Loucy (cell line): ENCODE measurements at regions not wholly inside any gene's neighbourhood (a gene's known extent, or its start where the extent isn't known, plus 50 kb on each side); places are given as distances from the start of the nearest gene placed in this dataset.

Experiments
- H2AFZ ChIP-seq: fragments of 200-600 bp; sonication (generic); 2 replicates; pipeline ENCODE4 v1.6.0; 2016; ENCODE audit warnings: antibody characterized with exemption, mild to moderate bottlenecking, low read length, moderate library complexity
- H3F3A ChIP-seq: fragments of 200-600 bp; 2 replicates; pipeline ENCODE4 v1.6.0; 2016; ENCODE audit warnings: antibody characterized with exemption, low read depth, mild to moderate bottlenecking
- H3K27me3 ChIP-seq: fragments of 200-600 bp; sonication (generic); 2 replicates; pipeline ENCODE4 v1.6.1; 2014; ENCODE audit warnings: low read length, mild to moderate bottlenecking; ENCODE audit not compliant: insufficient read depth, poor library complexity, severe bottlenecking
- H3K36me3 ChIP-seq: fragments of 200-600 bp; sonication (generic); 2 replicates; pipeline ENCODE4 v1.6.1; 2016; ENCODE audit warnings: low read length; ENCODE audit not compliant: insufficient read depth
- H3K4me1 ChIP-seq: fragments of 200-600 bp; sonication (generic); 2 replicates; pipeline ENCODE4 v1.5.1; 2014; ENCODE audit warnings: low read length, mild to moderate bottlenecking; ENCODE audit not compliant: insufficient read depth, poor library complexity, severe bottlenecking
- H3K4me2 ChIP-seq: fragments of 200-600 bp; sonication (generic); 2 replicates; pipeline ENCODE4 v1.6.0; 2014; ENCODE audit warnings: antibody characterized with exemption, low read length, low read depth, mild to moderate bottlenecking; ENCODE audit not compliant: poor library complexity, severe bottlenecking
- H3K4me3 ChIP-seq: fragments of 200-600 bp; sonication (generic); 2 replicates; pipeline ENCODE4 v1.5.1; 2014; ENCODE audit warnings: low read length, mild to moderate bottlenecking, mixed read lengths; ENCODE audit not compliant: poor library complexity, severe bottlenecking
- H3K79me2 ChIP-seq: fragments of 200-600 bp; sonication (generic); 2 replicates; pipeline ENCODE4 v1.6.1; 2014; ENCODE audit warnings: low read length; ENCODE audit not compliant: insufficient read depth
- H3K9ac ChIP-seq: fragments of 200-600 bp; sonication (generic); 2 replicates; pipeline ENCODE4 v1.6.0; 2014; ENCODE audit warnings: mild to moderate bottlenecking, low read depth, low read length, moderate library complexity; ENCODE audit not compliant: poor library complexity, severe bottlenecking
- H3K9me2 ChIP-seq: fragments of 200-600 bp; sonication (generic); replicated peaks from 2 replicates; pipeline ENCODE4 v1.6.1; 2016; ENCODE audit warnings: low read depth, low read length, mixed read lengths
- H3K9me3 ChIP-seq: fragments of 200-600 bp; sonication (generic); 2 replicates; pipeline ENCODE4 v1.6.1; 2014; ENCODE audit warnings: mild to moderate bottlenecking, antibody characterized with exemption, low read length, low read depth; ENCODE audit not compliant: insufficient read depth
- H4K20me1 ChIP-seq: fragments of 200-600 bp; sonication (generic); 2 replicates; pipeline ENCODE4 v1.6.0; 2014; ENCODE audit warnings: antibody characterized with exemption, low read length, mild to moderate bottlenecking; ENCODE audit not compliant: insufficient read depth, poor library complexity, severe bottlenecking
- CTCF ChIP-seq: fragments of 200-600 bp; sonication (generic); conservative IDR thresholded peaks from 2 replicates; pipeline ENCODE4 v1.5.1; 2014; ENCODE audit warnings: mild to moderate bottlenecking, antibody characterized with exemption, low read length
- EZH2phosphoT487 ChIP-seq: fragments of 200-600 bp; IDR thresholded peaks from 2 replicates; pipeline ENCODE4 v1.6.1; 2018; ENCODE audit warnings: antibody characterized with exemption, mild to moderate bottlenecking, moderate library complexity, borderline replicate concordance

- Histone ChIP-seq H3K79me2 (no peaks in the 10 kb centered on the region), H3K27me3 (no peaks in the 10 kb centered on the region), H3K9me3 (no peaks in the 10 kb centered on the region), H2AFZ (no peak overlapping the region), H4K20me1 (no peaks in the 10 kb centered on the region), H3K36me3 (no peaks in the 10 kb centered on the region), H3F3A (peaks cover 6% of the 10 kb centered on the region; the same call in 1 of the 2 replicates), H3K4me2 (no peak overlapping the region), H3K9ac (no peak overlapping the region), H3K4me3 (no peak overlapping the region), H3K9me2 (no peaks in the 10 kb centered on the region), H3K4me1 (peaks cover 17% of the 10 kb centered on the region)
- TF ChIP-seq EZH2phosphoT487: no peak
- TF ChIP-seq CTCF: no peak
Measured at GRCh38 chrX:38989076-38989475, 187.8 kb downstream of the MID1IP1 start.

- H3K27me3 ChIP-seq: no peaks in the 10 kb centered on the region
- TF ChIP-seq CTCF (no peak), EZH2phosphoT487 (no peak)
- H2AFZ ChIP-seq: no peak overlapping the region
Measured at GRCh38 chrX:38991656-38992440, 190.6 kb downstream of the MID1IP1 start.

GRCh38 chrX:38992441-38993096, 191.3 kb downstream of the MID1IP1 start:
- Histone ChIP-seq H3K36me3 (no peaks in the 10 kb centered on the region), H3K9ac (no peak overlapping the region), H3K4me3 (no peak overlapping the region), H3K27me3 (no peaks in the 10 kb centered on the region), H3K4me1 (no peaks in the 10 kb centered on the region), H3K79me2 (no peaks in the 10 kb centered on the region), H3F3A (no peaks in the 10 kb centered on the region), H3K4me2 (no peak overlapping the region), H2AFZ (no peak overlapping the region), H3K9me2 (no peaks in the 10 kb centered on the region), H4K20me1 (no peaks in the 10 kb centered on the region), H3K9me3 (no peaks in the 10 kb centered on the region)
- TF ChIP-seq EZH2phosphoT487 (no peak), CTCF (no peak)

More at GRCh38 chrX:38991656-38992440, 190.6 kb downstream of the MID1IP1 start:
- no peaks in the 10 kb centered on the region for H4K20me1 ChIP-seq
- no peaks in the 10 kb centered on the region for H3K9me3 ChIP-seq
- no peak overlapping the region for H3K4me2 ChIP-seq
- peaks cover 1% of the 10 kb centered on the region; the same call in 1 of the 2 replicates for H3F3A ChIP-seq
- H3K9ac ChIP-seq: no peak overlapping the region
- no peak overlapping the region for H3K4me3 ChIP-seq
- H3K36me3 ChIP-seq: no peaks in the 10 kb centered on the region
- H3K79me2 ChIP-seq: no peaks in the 10 kb centered on the region
- H3K4me1 ChIP-seq: peaks cover 2% of the 10 kb centered on the region
- H3K9me2 ChIP-seq: no peaks in the 10 kb centered on the region
